CD4-positive, alpha-beta T cell treated with Interferon gamma for 1 hour (primary cell): ENCODE measurements at regions not wholly inside any gene's neighbourhood (a gene's known extent, or its start where the extent isn't known, plus 50 kb on each side); places are given as distances from the start of the nearest gene placed in this dataset.
"Not testable (repeated sequence)": the region's sequence is repeated elsewhere in the genome, so short reads cannot be mapped to it uniquely, and the experiment has no call there.

ENCODE experiments used
- DNase-seq: peaks from one replicate; pipeline ENCODE4 v3.0.0-alpha.2; 2020

DNA sequence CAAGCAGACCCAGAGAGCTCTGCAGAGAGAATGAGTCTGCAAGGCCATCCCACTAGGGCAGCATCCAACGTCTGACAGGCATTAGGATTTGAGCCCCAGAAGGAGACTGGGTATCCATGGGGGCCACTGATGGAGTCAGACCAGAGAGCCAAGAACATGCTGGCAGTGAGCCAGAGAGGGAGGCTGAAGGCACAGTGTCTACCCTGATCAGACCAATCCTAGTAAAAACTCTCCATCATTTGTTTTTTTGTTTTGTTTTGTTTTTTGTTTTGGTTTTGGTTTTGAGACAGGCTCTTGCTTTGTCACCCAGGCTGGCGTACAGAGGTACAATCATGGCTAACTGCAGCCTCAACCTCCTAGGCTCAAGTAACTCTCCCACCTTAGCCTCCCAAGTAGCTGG lies 133.1 kb upstream of the LYZL2 start:
- DNase-seq: no peak

DNA sequence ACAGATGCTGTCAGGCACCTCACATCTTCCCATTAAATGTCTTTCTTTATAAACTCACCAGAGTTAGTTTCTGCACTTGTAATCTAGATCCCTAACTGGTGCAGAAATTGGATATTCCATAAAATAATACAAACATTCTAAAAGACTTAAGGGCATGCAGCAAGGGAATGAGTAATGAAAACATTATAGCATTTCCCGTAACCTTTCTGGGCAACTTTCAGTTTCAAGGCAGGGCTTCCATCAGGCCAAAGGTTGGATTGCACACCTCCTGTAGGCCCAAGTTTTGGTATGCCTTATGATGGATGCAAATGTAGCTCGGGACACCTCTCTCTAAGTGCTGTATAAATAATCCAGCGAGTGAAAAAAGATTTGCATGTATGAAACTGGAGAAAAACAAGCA lies 129.9 kb upstream of the LYZL2 start:
- DNase-seq: no peak

DNA sequence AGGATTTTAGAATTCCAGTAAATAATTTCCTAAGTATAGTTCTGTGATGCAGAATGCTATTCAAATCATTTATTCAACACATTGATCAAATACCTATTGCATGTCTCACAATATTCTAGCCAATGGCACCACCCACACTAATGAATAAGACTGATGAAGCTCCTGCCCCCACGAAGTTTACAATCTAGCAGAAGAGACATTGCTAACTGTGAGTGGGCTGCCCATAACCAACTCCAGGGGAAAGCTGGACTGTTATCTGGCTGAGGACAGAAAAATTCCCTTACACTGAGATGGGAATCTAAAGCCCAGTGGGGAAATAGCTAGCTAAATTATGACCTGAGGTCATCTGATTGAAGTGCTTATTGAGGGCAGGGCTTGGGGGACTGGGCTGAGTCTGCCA lies 128.8 kb upstream of the LYZL2 start:
- DNase-seq: no peak

DNA sequence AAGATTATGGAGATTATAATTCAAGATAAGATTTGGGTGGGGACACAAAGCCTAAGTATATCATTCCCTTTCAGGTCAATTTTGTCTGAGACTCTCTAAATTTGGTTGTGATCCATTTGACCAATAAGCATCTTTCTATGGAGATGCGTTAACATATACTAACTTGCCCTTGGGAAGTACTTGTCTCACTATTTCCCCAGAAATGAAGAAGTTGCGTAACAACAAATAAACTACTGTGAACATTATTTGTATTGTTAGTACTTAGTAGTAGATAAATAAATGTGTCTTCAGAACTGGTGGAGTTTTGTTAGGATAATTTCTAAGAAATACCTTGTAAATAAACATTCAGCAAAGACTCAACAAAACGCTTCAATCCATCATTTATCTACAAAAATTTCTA lies 127.3 kb upstream of the LYZL2 start:
- no peak for DNase-seq

DNA sequence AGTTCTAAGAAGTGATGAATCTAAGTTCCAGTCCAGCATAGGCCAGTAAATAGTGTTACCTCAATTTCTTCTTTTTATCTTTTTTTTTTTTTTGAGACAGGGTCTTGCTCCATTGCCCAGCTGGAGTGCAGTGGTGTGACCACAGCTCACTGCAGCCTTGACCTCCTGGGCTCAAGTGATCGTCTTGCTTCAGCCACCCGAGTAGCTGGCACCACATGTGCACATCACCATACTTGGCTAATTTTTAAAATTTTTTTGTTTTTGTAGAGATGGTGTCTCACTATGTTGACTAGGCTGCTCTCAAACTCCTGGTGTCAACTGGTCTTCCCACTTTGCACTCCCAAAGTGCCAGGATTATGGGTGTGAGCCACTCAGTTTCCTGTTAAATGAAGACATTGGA lies 126.6 kb upstream of the LYZL2 start:
- DNase-seq: no peak

DNA sequence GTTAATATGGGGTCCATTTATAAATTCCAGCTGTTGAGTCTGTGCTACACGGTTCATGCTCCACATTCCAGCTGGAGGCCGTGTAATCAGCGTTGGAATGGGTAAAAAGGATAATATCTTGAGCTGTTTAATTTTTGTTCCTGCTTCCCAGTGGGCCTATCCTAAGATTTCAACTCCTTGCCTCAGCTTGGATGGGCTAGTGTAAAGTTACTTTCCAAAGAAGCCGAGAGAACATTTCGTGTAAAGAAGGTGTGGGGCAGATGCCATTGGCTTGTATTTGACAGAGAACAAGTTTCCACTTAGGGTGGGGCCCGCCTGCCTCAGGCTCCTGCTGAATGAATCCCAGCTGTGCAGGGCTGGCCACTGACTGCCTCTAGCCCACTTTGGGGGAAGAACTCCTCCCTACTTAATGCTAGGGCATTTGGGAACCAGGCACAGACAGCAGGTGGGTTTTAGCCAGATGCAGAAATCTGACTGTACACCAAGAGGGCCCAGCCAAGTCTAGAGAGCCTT lies 125.9 kb upstream of the LYZL2 start:
- DNase-seq: no peak

DNA sequence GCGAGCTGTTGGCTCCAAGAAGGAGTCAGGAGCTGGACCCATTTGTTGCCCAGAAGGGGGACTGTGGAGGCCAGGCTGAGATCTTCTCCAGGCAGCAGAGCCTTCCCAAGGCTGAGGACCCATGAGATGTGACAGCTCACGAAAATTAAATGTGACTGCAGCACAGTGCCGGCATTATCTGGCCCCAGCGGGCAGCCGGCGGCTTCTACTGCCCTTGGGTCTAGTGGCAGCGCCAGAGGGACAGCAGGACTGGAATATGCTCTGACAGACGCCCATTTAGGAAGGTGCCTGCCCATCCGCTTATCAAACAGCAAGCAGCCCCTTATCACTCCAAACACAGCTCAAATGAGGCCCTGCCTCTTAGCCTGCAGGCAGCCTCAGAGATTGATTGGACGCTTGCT lies 122.9 kb upstream of the LYZL2 start:
- DNase-seq: no peak

DNA sequence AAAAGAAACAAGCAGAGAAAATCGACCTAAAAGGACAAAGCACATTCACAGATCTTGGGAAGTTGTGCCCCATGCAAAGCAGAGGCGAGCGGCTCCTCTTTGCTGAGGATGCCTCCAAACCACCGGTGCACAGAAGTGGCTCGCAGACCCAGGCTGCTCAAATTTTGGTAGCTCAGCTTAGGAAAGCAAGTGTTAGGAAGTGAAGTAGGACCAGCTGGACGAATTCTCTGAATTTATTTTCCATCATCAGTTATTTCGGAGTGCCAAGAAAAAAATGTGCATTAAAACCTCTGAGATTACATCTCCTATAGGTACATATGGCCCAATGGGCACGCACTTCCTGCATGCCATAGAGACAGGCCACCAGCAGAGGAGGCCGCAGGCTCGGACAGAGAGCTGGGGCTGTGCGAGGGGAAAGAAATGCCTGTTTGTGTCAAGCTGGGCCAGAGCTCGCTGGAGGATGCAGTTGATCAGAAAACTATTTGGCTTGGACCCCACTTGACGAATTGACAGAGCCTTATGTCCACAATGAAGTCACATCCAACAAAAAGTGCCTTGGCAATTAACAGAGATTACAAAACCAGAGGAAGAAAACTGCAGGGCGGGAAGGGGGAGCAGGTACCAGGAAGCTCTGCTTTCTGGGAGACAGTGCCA lies 122.3 kb upstream of the LYZL2 start:
- DNase-seq: peak; percentile 54

DNA sequence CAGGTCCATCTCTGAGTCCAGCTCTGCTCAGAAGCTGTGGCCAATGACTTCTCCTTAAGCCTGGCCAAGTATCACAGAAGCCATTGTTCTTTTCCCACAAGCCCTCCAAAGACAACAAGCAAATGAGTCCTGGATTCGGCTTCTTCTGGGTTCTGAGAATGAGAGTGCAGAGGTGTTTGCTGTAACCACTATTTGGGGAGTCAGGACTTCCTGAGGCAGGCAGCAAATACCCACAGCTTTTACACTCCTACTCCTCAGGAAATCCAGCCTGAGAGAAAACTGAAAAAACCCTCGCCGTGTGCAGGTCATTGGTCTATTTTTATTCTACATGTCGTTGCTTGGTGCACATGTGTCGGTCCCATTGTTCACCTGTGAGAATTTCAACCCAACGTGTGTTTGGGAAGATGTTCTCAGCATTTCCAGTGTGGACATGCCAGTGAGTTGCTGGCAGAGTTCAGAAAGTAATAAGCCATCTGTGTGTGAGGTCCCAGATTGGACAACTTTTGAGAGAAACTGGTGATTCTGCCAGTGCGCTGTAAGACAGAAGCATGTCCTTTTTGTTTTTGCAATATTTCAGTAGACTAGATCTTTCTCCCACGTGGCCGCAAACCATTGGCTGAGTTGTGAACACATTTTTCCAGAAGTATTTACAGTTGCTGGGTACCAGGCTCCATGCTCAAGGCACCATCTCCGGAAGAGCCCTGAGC lies 121.6 kb upstream of the LYZL2 start:
- DNase-seq: no peak

DNA sequence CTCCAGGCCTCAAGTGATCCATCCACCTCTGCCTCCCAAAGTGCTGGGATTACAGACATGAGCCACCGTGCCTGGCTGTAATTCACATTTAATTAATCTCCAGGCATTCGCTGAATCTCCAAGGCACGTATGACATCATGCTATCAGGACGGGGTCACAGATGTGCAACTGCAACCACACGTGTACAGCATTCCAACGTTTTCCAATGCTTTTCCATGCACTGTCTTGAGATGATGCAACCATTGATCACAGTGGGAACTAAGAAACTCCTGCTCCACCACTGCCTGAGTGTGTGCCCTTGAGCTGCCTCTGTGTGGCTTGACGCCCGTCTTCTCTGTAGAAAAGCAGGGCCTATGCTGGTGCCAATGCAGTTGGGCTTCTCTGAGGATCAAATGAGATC lies 119.8 kb upstream of the LYZL2 start:
- DNase-seq: no peak

DNA sequence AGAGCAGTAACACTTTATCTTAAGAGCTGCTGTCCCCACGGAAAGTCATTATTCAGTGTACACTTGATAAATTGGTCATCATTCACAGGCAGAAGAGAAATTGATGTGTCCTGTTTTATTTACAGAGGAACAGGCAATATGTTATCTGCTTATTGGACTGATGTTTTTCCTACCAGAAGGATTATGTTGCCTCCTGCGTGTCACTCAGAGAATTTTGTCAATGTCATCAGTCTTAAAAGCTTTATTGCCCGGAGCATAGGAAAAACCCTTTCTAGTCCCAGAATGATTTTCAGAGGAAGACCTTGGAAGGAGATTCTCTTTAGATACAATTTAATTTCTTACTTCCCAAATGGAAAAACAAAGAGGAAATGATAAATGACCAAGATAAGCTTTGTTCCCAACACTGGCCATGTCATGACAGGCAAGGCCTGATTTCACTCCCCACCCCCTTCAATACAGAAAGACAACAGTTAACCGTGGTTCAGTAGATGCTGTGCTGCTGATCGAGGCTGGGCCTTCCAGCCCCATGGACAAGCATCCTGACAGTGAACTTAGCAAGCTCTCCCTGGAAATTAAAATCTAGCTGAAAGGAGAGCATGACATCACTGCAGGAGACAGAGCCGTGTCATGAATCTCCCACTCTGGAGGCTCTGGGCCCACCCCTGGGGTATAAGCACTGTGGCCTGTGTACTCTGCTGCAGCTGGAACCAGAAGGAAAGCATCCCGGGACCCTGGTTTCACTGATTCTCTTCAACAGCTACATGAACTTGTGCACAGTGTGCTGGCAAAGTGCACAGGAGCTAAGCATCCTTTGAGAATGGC lies 118.8 kb upstream of the LYZL2 start:
- no peak for DNase-seq

DNA sequence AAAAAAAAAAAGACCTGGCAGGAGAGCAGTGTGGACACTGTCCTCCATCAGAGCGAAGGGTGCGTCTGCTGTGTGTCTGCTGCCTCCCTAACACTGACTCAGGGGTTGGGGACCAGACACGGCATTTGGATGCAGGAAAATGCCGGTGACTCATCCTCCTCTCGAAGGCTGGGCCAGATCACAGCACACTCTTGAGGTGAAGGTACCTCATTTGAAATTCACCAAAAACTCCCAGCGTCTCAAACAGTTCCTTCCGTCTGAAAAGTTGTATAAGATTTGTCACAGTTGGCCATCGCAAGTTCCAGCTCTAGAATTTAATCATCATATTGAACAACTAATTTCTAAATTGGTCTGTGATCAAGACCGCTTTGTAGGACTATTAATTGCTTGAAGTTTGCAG lies 118.1 kb upstream of the LYZL2 start:
- no peak for DNase-seq

DNA sequence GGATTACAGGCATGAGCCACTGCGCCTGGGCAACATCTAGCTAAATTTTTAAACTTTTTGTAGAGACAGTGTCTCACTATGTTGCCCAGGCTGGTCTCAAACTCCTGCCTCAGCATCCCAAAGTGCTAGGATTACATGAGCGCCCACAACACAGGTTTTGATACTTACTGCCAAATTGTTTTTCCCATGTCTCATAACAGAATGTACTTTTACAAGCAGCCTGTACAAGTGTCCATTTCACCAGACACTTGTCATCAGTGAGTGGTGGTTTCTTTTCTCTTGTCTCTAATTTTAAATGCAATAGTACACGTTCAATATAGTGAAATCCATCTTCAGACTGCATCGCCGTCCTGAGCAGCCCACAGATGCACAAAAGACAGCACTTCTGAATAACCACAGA lies 116.4 kb upstream of the LYZL2 start:
- no peak for DNase-seq

DNA sequence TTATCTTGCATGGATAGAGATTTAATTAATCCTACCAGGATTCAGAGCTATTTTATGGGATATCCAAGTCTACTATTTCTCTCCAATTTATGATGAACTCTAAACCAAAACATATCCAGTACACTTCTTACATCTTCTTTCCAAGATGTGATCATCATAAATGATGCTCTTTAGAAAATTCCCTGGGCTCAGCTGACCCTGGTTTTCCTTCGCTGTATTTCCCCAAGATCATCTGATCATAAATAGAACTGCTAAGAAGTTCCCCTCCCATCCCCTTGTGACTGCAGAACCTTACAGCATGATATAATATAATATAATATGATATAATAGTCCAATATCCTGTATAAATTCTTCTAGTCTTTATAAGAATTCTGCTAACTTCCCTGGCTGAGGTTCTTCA lies 114.6 kb upstream of the LYZL2 start:
- DNase-seq: no peak

DNA sequence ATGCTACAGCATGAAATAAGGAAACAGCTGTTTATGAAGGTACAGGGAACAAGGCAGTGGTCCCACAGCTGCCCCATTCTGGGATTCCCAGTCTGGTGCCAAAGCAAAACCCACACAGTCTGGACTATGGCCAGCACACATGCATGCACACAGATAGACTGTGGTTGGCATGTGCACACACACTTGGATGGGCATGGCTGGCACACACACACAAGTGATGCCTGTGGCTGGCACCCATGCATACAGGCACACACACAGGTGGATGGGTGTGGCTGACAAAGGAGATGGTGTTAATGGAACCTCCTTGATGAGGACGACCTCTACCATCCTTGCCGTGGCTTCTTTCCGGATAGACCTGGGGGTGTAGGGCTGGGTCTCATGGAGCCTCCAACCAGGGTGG lies 114.0 kb upstream of the LYZL2 start:
- DNase-seq: no peak

DNA sequence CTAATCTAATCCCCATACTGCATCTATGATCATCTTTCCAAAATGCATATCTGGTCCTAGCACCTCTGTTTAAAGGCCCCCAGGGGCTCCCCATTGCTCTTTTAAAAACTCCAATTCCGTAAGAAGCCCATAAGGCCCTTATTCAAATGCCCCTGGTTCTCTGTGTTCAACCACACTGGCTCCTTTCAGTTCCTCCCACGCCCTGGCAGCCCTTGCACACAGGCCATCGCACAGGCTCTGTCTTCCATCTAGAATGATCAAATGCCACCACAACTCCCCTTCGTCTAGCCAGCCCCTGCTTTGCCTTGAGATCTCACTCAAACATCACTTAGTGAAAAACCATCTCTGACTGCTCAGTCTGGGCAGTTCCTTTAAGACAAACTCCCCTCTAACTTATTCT lies 112.9 kb upstream of the LYZL2 start:
- no peak for DNase-seq

DNA sequence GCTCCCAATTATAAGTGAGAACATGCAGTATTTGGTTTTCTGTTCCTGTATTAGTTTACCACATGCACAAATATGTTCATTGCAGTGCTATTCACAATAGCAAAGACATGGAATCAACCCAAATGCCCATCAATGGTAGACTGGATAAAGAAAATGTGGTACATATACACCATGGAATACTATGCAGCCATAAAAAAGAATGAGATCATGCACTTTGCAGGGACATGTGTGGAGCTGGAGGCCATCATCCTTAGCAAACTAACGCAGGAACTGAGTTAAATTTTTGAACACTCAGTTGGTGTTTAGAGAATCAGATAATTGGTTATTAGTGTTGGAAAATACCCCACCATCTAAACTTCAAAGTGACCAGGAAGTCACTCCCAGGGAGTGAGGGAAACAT lies 111.2 kb upstream of the LYZL2 start:
- DNase-seq: not testable (repeated sequence)

DNA sequence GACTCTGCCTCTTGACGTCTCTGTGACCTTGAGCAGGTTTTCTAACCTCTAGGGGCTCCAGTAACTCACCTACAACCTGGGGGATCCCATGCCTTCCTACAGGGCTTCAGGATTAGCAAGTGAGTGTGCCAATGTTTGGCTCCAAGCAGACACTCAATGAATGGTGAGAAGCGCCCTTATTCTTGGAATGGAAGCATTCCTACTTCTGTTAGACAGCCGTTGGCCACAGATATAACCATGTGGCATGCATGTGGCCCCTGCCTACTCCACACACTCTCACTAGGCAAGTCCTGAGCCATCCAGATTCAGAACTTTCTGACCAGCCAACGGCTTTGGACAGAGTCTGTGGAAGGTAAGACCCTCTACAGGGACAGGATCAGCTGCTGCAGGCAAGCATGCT lies 108.9 kb upstream of the LYZL2 start:
- no peak for DNase-seq

DNA sequence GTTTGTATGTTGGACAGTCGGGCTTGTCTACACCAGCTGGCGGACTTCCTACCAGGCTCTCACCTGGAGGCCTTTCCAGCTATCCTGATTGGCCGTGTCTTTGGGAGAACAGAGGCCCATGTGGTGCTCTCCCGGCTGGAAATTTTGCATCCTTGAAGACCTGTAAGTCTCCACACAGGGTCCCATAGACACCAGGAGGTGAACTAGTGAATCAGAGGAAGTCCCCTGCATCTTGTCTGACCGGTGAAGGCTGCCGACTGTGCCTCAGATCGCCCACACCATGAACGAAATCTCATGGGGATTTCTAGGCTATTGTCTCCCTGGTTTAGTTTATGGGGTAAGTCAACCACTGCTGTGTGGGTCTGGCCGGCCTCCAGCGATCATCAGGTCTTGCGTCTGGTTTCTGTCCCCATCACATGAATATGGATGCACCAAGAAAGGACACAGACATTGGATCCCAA lies 108.4 kb upstream of the LYZL2 start:
- DNase-seq: no peak

DNA sequence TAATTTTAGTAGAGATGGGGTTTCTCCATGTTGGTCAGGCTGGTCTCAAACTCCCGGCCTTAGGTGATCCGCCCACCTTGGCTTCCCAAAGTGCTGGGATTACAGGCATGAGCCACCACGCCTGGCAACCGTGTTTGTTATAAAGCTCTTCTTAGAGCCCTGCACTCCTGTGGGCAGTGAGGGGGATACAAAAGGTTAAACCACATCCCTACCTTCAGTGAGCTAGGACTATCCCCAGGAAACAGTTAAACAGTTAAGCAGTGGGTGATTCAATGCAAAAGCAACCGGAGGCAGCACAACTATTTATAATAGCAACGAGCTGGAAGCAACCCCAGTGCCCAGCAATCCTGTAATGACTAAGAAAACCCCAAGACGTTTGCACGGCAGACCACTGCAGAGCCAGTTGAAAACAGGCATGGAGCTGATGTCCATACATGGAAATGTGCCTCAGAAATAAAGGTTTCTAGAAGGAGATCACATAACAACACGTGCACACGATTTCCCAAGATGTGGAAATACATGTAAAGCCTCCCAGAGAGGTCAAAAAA lies 107.2 kb upstream of the LYZL2 start:
- no peak for DNase-seq

DNA sequence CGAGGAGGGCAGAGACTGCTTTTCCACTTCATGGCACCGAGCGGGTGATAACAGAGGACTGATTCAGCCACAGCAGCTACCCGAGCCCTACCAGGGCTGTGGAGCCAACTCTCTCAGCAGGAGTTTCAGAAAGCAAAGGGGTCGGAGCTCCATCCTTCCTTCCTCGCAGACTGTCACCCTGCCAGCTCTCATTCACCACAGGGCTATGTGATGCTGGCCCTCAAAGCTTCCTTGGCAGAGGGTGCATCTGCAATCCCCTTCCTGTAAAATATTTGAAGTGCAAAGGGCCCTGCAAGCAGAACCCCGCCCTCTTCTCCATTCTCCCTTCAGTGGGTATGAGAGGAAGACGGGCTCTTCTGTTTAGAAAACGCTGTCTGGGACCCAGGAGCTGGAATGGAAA lies 105.3 kb upstream of the LYZL2 start:
- DNase-seq: no peak

DNA sequence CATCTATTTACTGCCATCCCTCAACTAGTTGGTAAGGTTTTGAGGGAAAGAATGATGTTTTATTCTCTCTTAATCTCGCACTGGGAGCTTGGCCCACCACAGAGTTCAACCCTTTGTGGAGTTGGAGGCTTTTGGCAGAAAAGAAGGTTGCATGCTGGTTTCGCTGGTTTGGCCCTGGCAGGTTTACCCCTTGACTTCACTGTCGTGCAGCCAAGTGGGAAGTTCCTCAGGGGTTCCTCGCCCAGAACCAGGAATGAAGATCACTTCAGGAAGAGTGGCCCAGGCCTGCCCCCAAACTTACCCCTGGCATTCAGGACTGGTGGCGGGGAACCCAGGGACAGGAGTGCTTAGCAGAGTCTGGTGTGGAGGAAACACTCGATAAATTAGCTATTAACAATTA lies 103.1 kb upstream of the LYZL2 start:
- no peak for DNase-seq

DNA sequence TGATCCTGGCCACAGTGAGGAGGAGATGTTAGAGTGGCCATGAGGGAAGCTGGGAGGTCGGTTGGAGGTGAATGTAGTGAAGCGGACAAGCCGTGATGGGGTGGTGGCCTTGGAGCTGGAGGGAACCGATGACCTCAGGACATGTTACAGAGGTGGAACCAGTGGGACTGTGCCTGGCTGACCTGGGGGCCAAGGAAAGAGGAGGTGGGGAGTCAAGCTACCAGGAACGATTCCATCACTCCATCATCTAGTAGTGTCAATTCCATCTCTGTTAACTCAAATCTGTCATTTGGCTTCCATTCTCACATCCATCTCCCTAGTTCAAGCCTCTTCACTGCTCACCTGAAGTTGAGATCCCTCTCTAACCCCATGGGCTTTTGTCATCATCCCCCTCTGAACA lies 102.4 kb upstream of the LYZL2 start:
- no peak for DNase-seq

DNA sequence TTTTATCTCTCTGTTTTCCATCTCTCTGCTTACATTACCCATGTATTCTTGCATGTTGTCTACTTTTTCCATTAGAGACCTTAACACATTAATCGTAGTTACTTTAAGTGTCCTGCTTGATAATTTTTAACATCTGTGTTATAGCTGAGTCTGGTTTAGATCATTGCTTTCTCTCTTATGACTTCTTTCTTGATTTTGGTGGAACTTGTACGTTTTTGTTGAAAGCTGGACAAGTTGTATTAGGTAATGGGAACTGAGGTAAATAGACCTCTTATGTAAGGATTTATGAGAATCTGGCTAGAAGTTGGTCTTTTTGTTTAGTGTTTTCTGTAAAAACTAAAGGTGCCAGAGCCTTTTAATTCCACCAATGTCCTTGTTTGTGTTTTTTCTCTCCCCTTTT lies 100.8 kb upstream of the LYZL2 start:
- no peak for DNase-seq
